H1 (cell line): ENCODE measurements at regions not wholly inside any gene's neighbourhood (a gene's known extent, or its start where the extent isn't known, plus 50 kb on each side); places are given as distances from the start of the nearest gene placed in this dataset.

Experiments used
- CTCF ChIA-PET: fragments of 300-600 bp; sonication (Branson Sonifier 250); formaldehyde crosslinking; loops from one replicate; lab custom pipeline; 2021; ENCODE audit not compliant: partially characterized antibody; lab: Charles Lee
- POLR2A ChIA-PET: fragments of 300-600 bp; sonication (Branson Sonifier 250); formaldehyde crosslinking; loops from one replicate; lab custom pipeline; 2021; ENCODE audit warnings: inconsistent platforms; ENCODE audit not compliant: partially characterized antibody; lab: Charles Lee
- DNase-seq, 2 experiments: peaks; one replicate each; pipeline versions ENCODE4 v3.0.0 to v3.0.0-alpha.2; 2010 to 2022; ENCODE audit warnings: low spot score in 2 of 2, low read depth in 1 of 2, mixed read lengths in 1 of 2
- FAIRE-seq: peaks from 2 replicates; lab custom pipeline; 2011; peaks lifted over from hg19 to GRCh38; lab: Jason Lieb, UNC
- H2AFZ ChIP-seq: 2 replicates; pipeline ENCODE4 v1.8.1; 2012; ENCODE audit warnings: low read length, inconsistent platforms
- H2AK5ac ChIP-seq: 2 replicates; pipeline ENCODE4 v1.6.1; 2013; ENCODE audit warnings: low read depth, low read length
- H2BK120ac ChIP-seq: replicated peaks from 2 replicates; pipeline ENCODE3; 2013; ENCODE audit warnings: low read depth, low read length, inconsistent platforms
- H2BK12ac ChIP-seq: 2 replicates; pipeline ENCODE4 v1.6.1; 2013; ENCODE audit warnings: low read depth, low read length
- H2BK15ac ChIP-seq: 2 replicates; pipeline ENCODE4 v1.6.1; 2013; ENCODE audit warnings: low read length
- H2BK20ac ChIP-seq: 2 replicates; pipeline ENCODE4 v1.6.1; 2013; ENCODE audit warnings: low read length
- H2BK5ac ChIP-seq: 2 replicates; pipeline ENCODE4 v1.6.1; 2013; ENCODE audit warnings: low read depth, low read length
- H3K14ac ChIP-seq: 2 replicates; pipeline ENCODE4 v1.6.1; 2013; ENCODE audit warnings: inconsistent platforms; ENCODE audit not compliant: insufficient read length
- H3K18ac ChIP-seq: 2 replicates; pipeline ENCODE4 v1.6.1; 2013; ENCODE audit warnings: low read length; ENCODE audit errors: extremely low read depth
- H3K23ac ChIP-seq: 2 replicates; pipeline ENCODE4 v1.6.1; 2013; ENCODE audit warnings: inconsistent platforms; ENCODE audit not compliant: insufficient read length
- H3K23me2 ChIP-seq: 2 replicates; pipeline ENCODE4 v1.6.1; 2013; ENCODE audit warnings: low read depth, low read length
- H3K27ac ChIP-seq: 2 replicates; pipeline ENCODE4 v1.6.1; 2011; ENCODE audit warnings: low read depth, low read length, inconsistent platforms
- H3K27me3 ChIP-seq, 4 experiments: replicated peaks in 1 of 4; 1 replicate in 1 of 4; 2 replicates in 3 of 4; pipeline versions ENCODE4 v1.6.1 to v1.8.1; 2011 to 2013; ENCODE audit warnings: low read length in 3 of 4, mild to moderate bottlenecking in 3 of 4, inconsistent platforms in 2 of 4, mixed read lengths in 2 of 4, moderate library complexity in 1 of 4; ENCODE audit not compliant: control insufficient read depth in 3 of 4, insufficient read depth in 3 of 4; ENCODE audit errors: extremely low read depth in 1 of 4
- H3K36me3 ChIP-seq, 4 experiments: 2 replicates each; pipeline versions ENCODE4 v1.6.1 to v1.8.1; 2011 to 2013; ENCODE audit warnings: mild to moderate bottlenecking in 4 of 4, low read length in 3 of 4, moderate library complexity in 2 of 4, control low read depth in 1 of 4, inconsistent platforms in 1 of 4; ENCODE audit not compliant: insufficient read depth in 4 of 4, control insufficient read depth in 2 of 4
- H3K4ac ChIP-seq: replicated peaks from 2 replicates; pipeline ENCODE3; 2013; ENCODE audit warnings: low read length, low read depth, mixed read lengths, inconsistent platforms; ENCODE audit not compliant: insufficient read length
- H3K4me1 ChIP-seq, 4 experiments: replicated peaks in 1 of 4; 1 replicate in 1 of 4; 2 replicates in 3 of 4; pipeline versions ENCODE4 v1.6.1 to v1.8.1; 2011 to 2013; ENCODE audit warnings: low read length in 3 of 4, inconsistent platforms in 2 of 4, mixed read lengths in 1 of 4; ENCODE audit not compliant: insufficient read depth in 4 of 4, control insufficient read depth in 3 of 4
- H3K4me2 ChIP-seq, 2 experiments: 2 replicates each; pipeline versions ENCODE4 v1.6.1 to v1.8.1; 2011 to 2013; ENCODE audit warnings: low read depth in 2 of 2, low read length in 2 of 2, control low read depth in 1 of 2, inconsistent platforms in 1 of 2, mild to moderate bottlenecking in 1 of 2; ENCODE audit not compliant: insufficient read depth in 1 of 2
- H3K4me3 ChIP-seq, 4 experiments: fragments of 200-600, 300-600 bp in 1 of 4; sonication (generic), shearing (Covaris generic), sonication (Bioruptor Twin) in 1 of 4; 2 replicates each; pipeline versions ENCODE4 v1.5.1 to v1.8.1; 2011 to 2016; ENCODE audit warnings: low read length in 4 of 4, low read depth in 3 of 4, control low read depth in 2 of 4, inconsistent platforms in 2 of 4, mild to moderate bottlenecking in 2 of 4, mixed read lengths in 1 of 4, moderate library complexity in 1 of 4; ENCODE audit not compliant: insufficient read depth in 2 of 4; ENCODE audit errors: extremely low read depth in 1 of 4
- H3K56ac ChIP-seq: replicated peaks from 2 replicates; pipeline ENCODE3; 2013; ENCODE audit warnings: low read depth, mild to moderate bottlenecking, mixed read lengths, low read length, inconsistent platforms; ENCODE audit not compliant: insufficient read length
- H3K79me1 ChIP-seq: 2 replicates; pipeline ENCODE4 v1.6.1; 2013; ENCODE audit warnings: low read depth, low read length, control low read depth
- H3K79me2 ChIP-seq, 2 experiments: 2 replicates each; pipeline versions ENCODE4 v1.6.1 to v1.8.1; 2012 to 2013; ENCODE audit warnings: low read length in 2 of 2, mild to moderate bottlenecking in 2 of 2, inconsistent platforms in 1 of 2; ENCODE audit not compliant: insufficient read depth in 2 of 2, control insufficient read depth in 1 of 2
- H3K9ac ChIP-seq, 4 experiments: replicated peaks in 1 of 4; 1 replicate in 1 of 4; 2 replicates in 3 of 4; pipeline versions ENCODE4 v1.6.1 to v1.8.1; 2011 to 2013; ENCODE audit warnings: low read depth in 3 of 4, low read length in 3 of 4, control low read depth in 2 of 4, mild to moderate bottlenecking in 2 of 4, moderate library complexity in 2 of 4, inconsistent platforms in 1 of 4; ENCODE audit errors: extremely low read depth in 1 of 4
- H3K9me3 ChIP-seq, 2 experiments: 2 replicates each; pipeline versions ENCODE4 v1.6.1 to v1.8.1; 2012 to 2013; ENCODE audit warnings: mild to moderate bottlenecking in 2 of 2, moderate library complexity in 2 of 2, control low read depth in 1 of 2, inconsistent platforms in 1 of 2, low read depth in 1 of 2, low read length in 1 of 2, mixed read lengths in 1 of 2; ENCODE audit not compliant: insufficient read depth in 2 of 2
- H4K20me1 ChIP-seq, 2 experiments: replicated peaks in 1 of 2; 2 replicates each; pipeline versions ENCODE3 to v1.8.1; 2011 to 2013; ENCODE audit warnings: inconsistent platforms in 2 of 2, low read length in 2 of 2, mild to moderate bottlenecking in 1 of 2; ENCODE audit not compliant: insufficient read depth in 2 of 2, control insufficient read depth in 1 of 2
- H4K5ac ChIP-seq: 2 replicates; pipeline ENCODE4 v1.6.1; 2013; ENCODE audit warnings: low read length, low read depth, mixed read lengths, inconsistent platforms; ENCODE audit not compliant: insufficient read length
- H4K8ac ChIP-seq: 2 replicates; pipeline ENCODE4 v1.8.0; 2013; ENCODE audit warnings: mild to moderate bottlenecking, moderate library complexity, low read length, inconsistent platforms; ENCODE audit not compliant: insufficient read depth; ENCODE audit errors: extremely low read depth
- H4K91ac ChIP-seq: replicated peaks from 2 replicates; pipeline ENCODE3; 2013; ENCODE audit warnings: low read length, mixed read lengths, inconsistent platforms; ENCODE audit not compliant: insufficient read length
- ATF3 ChIP-seq: IDR thresholded peaks from 2 replicates; pipeline ENCODE4 v1.6.1; 2011; ENCODE audit warnings: low read depth, mild to moderate bottlenecking, low read length; ENCODE audit not compliant: insufficient read depth
- BRCA1 ChIP-seq: IDR thresholded peaks from 2 replicates; pipeline ENCODE4 v1.6.1; 2012; ENCODE audit warnings: low read depth, low read length, improper control_type of control experiment
- JUN ChIP-seq: IDR thresholded peaks from 2 replicates; pipeline ENCODE4 v1.6.1; 2011; ENCODE audit warnings: low read depth, mild to moderate bottlenecking, improper control_type of control experiment, low read length
- KDM4A ChIP-seq: IDR thresholded peaks from one replicate; pipeline ENCODE4 v1.7.1; 2012; ENCODE audit warnings: low read depth, mild to moderate bottlenecking, moderate library complexity, low read length, inconsistent platforms; ENCODE audit not compliant: severe bottlenecking
- MAX ChIP-seq: IDR thresholded peaks from 2 replicates; pipeline ENCODE4 v1.6.1; 2012; ENCODE audit warnings: inconsistent platforms
- POLR2A ChIP-seq, 2 experiments: IDR thresholded peaks; 1 replicate in 1 of 2; 2 replicates in 1 of 2; pipeline ENCODE4 v1.6.1; 2011; ENCODE audit warnings: low read depth in 2 of 2, low read length in 2 of 2, mild to moderate bottlenecking in 2 of 2; ENCODE audit errors: control extremely low read depth in 1 of 2
- RAD21 ChIP-seq, 2 experiments: IDR thresholded peaks in 1 of 2; conservative IDR thresholded peaks in 1 of 2; 2 replicates each; pipeline ENCODE4 v1.6.1; 2011; ENCODE audit warnings: low read depth in 2 of 2, low read length in 2 of 2, improper control_type of control experiment in 1 of 2, inconsistent platforms in 1 of 2, mild to moderate bottlenecking in 1 of 2, moderate library complexity in 1 of 2
- RNF2 ChIP-seq: fragments of 200-900, 300-1000 bp; sonication (generic); IDR thresholded peaks from 2 replicates; pipeline ENCODE4 v1.7.1; 2016; ENCODE audit warnings: borderline replicate concordance, low read depth, mild to moderate bottlenecking, antibody characterized with exemption, low read length; ENCODE audit not compliant: poor library complexity, severe bottlenecking; ENCODE audit errors: missing control alignments
- SIX5 ChIP-seq: IDR thresholded peaks from 2 replicates; pipeline ENCODE4 v1.6.1; 2011; ENCODE audit warnings: mild to moderate bottlenecking, low read depth, low read length
- SRF ChIP-seq: IDR thresholded peaks from 2 replicates; pipeline ENCODE4 v1.6.1; 2011; ENCODE audit warnings: mild to moderate bottlenecking, low read depth, low read length, moderate library complexity
- TCF12 ChIP-seq: IDR thresholded peaks from 2 replicates; pipeline ENCODE4 v1.6.1; 2011; ENCODE audit warnings: low read depth, mild to moderate bottlenecking, low read length
- WGBS, 2 experiments: shearing (Covaris generic) in 1 of 2; methylation state at CpG; one replicate each; pipeline versions ENCODE4 v1.1.6 to v1.1.7; 2013 to 2015; ENCODE audit warnings: low lambda C conversion rate in 2 of 2, mixed read lengths in 2 of 2, inconsistent platforms in 1 of 2, low coverage in 1 of 2, missing lambda C conversion rate in 1 of 2; ENCODE audit not compliant: insufficient replicate concordance in 2 of 2, insufficient coverage in 1 of 2, insufficient read length in 1 of 2; ENCODE audit errors: extremely low coverage in 1 of 2, missing lambda C conversion rate in 1 of 2; 5-methylcytosine and 5-hydroxymethylcytosine counted together

- no peak overlapping the region for H2BK12ac ChIP-seq
- no peaks in the 10 kb centered on the region for H3K23me2 ChIP-seq
- H3K4me1 ChIP-seq: no peaks in the 10 kb centered on the region
- H3K9me3 ChIP-seq: peaks cover 6% of the 10 kb centered on the region in 2 experiments; a peak in 3 of 4 replicates
- no peak overlapping the region for H4K91ac ChIP-seq
- WGBS, 2 experiments: 94% methylated on average over 3 of the region's 3 CpGs; no CpG with 5 or more reads in 1 of the 2 experiments
- FAIRE-seq (no peak), DNase-seq (no peak)
- no peak overlapping the region for H4K5ac ChIP-seq
- H3K27ac ChIP-seq: no peak overlapping the region
- no peaks in the 10 kb centered on the region for H3K79me2 ChIP-seq
- no peak overlapping the region for H3K14ac ChIP-seq
- no peak overlapping the region for H3K18ac ChIP-seq
- H3K23ac ChIP-seq: no peak overlapping the region
- ChIA-PET CTCF (no interaction called here), POLR2A (no interaction called here)
- no peak overlapping the region for H2AFZ ChIP-seq
- no peak overlapping the region for H2BK5ac ChIP-seq
- H3K4me3 ChIP-seq: no peak overlapping the region
- no peak overlapping the region for H3K56ac ChIP-seq
- H3K36me3 ChIP-seq: no peaks in the 10 kb centered on the region; a peak in 1 of 8 replicates
- H2BK120ac ChIP-seq: no peak overlapping the region
- no peak overlapping the region for H3K4me2 ChIP-seq
- no peak overlapping the region for H2AK5ac ChIP-seq
- H3K27me3 ChIP-seq: no peaks in the 10 kb centered on the region; a peak in 3 of 7 replicates
- H4K20me1 ChIP-seq: no peaks in the 10 kb centered on the region
- no peak for TF ChIP-seq BRCA1
- no peak for TF ChIP-seq ATF3
- no peak for TF ChIP-seq SIX5
- TF ChIP-seq SRF: no peak
- no peak for TF ChIP-seq KDM4A
- TF ChIP-seq RNF2: no peak
- TF ChIP-seq JUN: no peak
- TF ChIP-seq TCF12: no peak
- no peak for TF ChIP-seq MAX
- TF ChIP-seq RAD21 (IDR thresholded peaks at IDR 0.05 in 1 of 2, conservative IDR thresholded peaks at IDR 0.05 in 1 of 2; ENCODE audit: low read depth in 2 of 2, low read length in 2 of 2): no peak
- no peak for TF ChIP-seq POLR2A (IDR thresholded peaks at IDR 0.05; ENCODE audit: control extremely low read depth in 1 of 2, low read depth in 2 of 2, low read length in 2 of 2)
- no peak overlapping the region for H2BK15ac ChIP-seq
- no peak overlapping the region for H3K9ac ChIP-seq
- H3K4ac ChIP-seq: no peak overlapping the region
- no peak overlapping the region for H4K8ac ChIP-seq
- H3K79me1 ChIP-seq: no peaks in the 10 kb centered on the region
- H2BK20ac ChIP-seq: no peak overlapping the region
Measured at GRCh38 chr1:193733674-193734073, 547.3 kb upstream of the B3GALT2 start.
